Testis (tissue), 2 donors: ENCODE measurements at regions not wholly inside any gene's neighbourhood (a gene's known extent, or its start where the extent isn't known, plus 50 kb on each side); places are given as distances from the start of the nearest gene placed in this dataset.

Experiments
- DNase-seq: peaks from one replicate; pipeline ENCODE4 v3.0.0-alpha.2; 2019
- H3K27ac ChIP-seq, 2 donors: fragments of 200-600 bp; sonication (generic); one replicate each; pipeline ENCODE4 v1.5.1; 2019
- H3K27me3 ChIP-seq: fragments of 200-600 bp; sonication (generic); one replicate; pipeline ENCODE4 v1.5.1; 2019
- H3K36me3 ChIP-seq: fragments of 200-600 bp; sonication (generic); one replicate; pipeline ENCODE4 v1.5.1; 2017; ENCODE audit warnings: low read depth; ENCODE audit errors: missing control alignments
- H3K4me1 ChIP-seq: fragments of 200-600 bp; sonication (generic); one replicate; pipeline ENCODE4 v1.5.1; 2019
- H3K4me3 ChIP-seq, 2 donors: fragments of 200-600 bp; sonication (generic); one replicate each; pipeline ENCODE4 v1.5.1; 2017 to 2019
- H3K9me3 ChIP-seq: fragments of 200-600 bp; sonication (generic); one replicate; pipeline ENCODE4 v1.5.1; 2017
- POLR2A ChIP-seq: fragments of 450-650 bp; IDR thresholded peaks from one replicate; pipeline ENCODE4 v1.6.1; 2017; ENCODE audit warnings: antibody characterized with exemption, mild to moderate bottlenecking, moderate library complexity
- WGBS, 2 donors: methylation state at CpG; one replicate each; pipeline ENCODE4 v1.1.5; 2018; 5-methylcytosine and 5-hydroxymethylcytosine counted together
- intact Hi-C: fragments of 100-400 bp; cut with DNase I; formaldehyde crosslinking; loops from one replicate; pipeline ENCODE4 v1.15.1; 2023; ENCODE audit warnings: low total_unique reads
- TF ChIP-seq, protein P1 (sequence below), 3 experiments: fragments of 450-650 bp in 2 of 3; fragments of 200-600 bp in 1 of 3; sonication (generic) in 1 of 3; IDR thresholded peaks; one replicate each; pipeline ENCODE4 v1.5.1; 2016 to 2019; ENCODE audit warnings: antibody characterized with exemption in 3 of 3, mild to moderate bottlenecking in 2 of 3, moderate library complexity in 1 of 3

GRCh38 chr11:127247261-127247851, 246.8 kb upstream of the KIRREL3 start:
- TF ChIP-seq POLR2A, result no peak
- TF ChIP-seq, protein P1, sequence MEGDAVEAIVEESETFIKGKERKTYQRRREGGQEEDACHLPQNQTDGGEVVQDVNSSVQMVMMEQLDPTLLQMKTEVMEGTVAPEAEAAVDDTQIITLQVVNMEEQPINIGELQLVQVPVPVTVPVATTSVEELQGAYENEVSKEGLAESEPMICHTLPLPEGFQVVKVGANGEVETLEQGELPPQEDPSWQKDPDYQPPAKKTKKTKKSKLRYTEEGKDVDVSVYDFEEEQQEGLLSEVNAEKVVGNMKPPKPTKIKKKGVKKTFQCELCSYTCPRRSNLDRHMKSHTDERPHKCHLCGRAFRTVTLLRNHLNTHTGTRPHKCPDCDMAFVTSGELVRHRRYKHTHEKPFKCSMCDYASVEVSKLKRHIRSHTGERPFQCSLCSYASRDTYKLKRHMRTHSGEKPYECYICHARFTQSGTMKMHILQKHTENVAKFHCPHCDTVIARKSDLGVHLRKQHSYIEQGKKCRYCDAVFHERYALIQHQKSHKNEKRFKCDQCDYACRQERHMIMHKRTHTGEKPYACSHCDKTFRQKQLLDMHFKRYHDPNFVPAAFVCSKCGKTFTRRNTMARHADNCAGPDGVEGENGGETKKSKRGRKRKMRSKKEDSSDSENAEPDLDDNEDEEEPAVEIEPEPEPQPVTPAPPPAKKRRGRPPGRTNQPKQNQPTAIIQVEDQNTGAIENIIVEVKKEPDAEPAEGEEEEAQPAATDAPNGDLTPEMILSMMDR (IDR thresholded peaks at IDR 0.05), result no peak
- no peak overlapping the region for H3K27ac ChIP-seq
- H3K36me3 ChIP-seq, result no peaks in the 10 kb centered on the region
- H3K27me3 ChIP-seq, result no peaks in the 10 kb centered on the region
- 74 to 80% methylated on average over 7 of the region's 7 CpGs for WGBS, 2 donors
- intact Hi-C loops, result no loop called here
- no peaks in the 10 kb centered on the region for H3K4me1 ChIP-seq
- no peaks in the 10 kb centered on the region for H3K9me3 ChIP-seq
- no peak overlapping the region for H3K4me3 ChIP-seq
- DNase-seq, result no peak

- no peaks in the 10 kb centered on the region for H3K4me1 ChIP-seq
- H3K27ac ChIP-seq, result no peak overlapping the region
- TF ChIP-seq, protein P1 (IDR thresholded peaks at IDR 0.05), result no peak
- no peak for TF ChIP-seq POLR2A
- no peaks in the 10 kb centered on the region for H3K36me3 ChIP-seq
- H3K4me3 ChIP-seq, result no peak overlapping the region
- intact Hi-C loops, result no loop called here
- no peaks in the 10 kb centered on the region for H3K9me3 ChIP-seq
- no peaks in the 10 kb centered on the region for H3K27me3 ChIP-seq
- WGBS, 2 donors, result 53 to 80% methylated on average over 2 of the region's 2 CpGs
- DNase-seq, result no peak
Observed at GRCh38 chr11:127242676-127243075, 242.1 kb upstream of the KIRREL3 start.

GRCh38 chr11:127238321-127238720, 237.8 kb upstream of the KIRREL3 start:
- intact Hi-C loops, result no loop called here

GRCh38 chr11:127236776-127237175, 236.2 kb upstream of the KIRREL3 start:
- Histone ChIP-seq H3K4me1 (no peaks in the 10 kb centered on the region), H3K4me3 (no peak overlapping the region), H3K27ac (no peak overlapping the region), H3K9me3 (no peaks in the 10 kb centered on the region), H3K27me3 (no peaks in the 10 kb centered on the region), H3K36me3 (no peaks in the 10 kb centered on the region)
- WGBS, 2 donors, result 78 to 81% methylated on average over 1 of the region's 1 CpG
- intact Hi-C loops, result no loop called here
- DNase-seq, result no peak
- TF ChIP-seq, protein P1 (IDR thresholded peaks at IDR 0.05), result no peak
- TF ChIP-seq POLR2A, result no peak

More at GRCh38 chr11:127238321-127238720, 237.8 kb upstream of the KIRREL3 start:
- TF ChIP-seq, protein P1 (IDR thresholded peaks at IDR 0.05), result no peak
- no peak for TF ChIP-seq POLR2A
- Histone ChIP-seq H3K4me1 (no peaks in the 10 kb centered on the region), H3K27me3 (no peaks in the 10 kb centered on the region), H3K9me3 (no peaks in the 10 kb centered on the region), H3K27ac (no peak overlapping the region), H3K36me3 (no peaks in the 10 kb centered on the region), H3K4me3 (no peak overlapping the region)
- DNase-seq, result no peak
- 90 to 95% methylated on average over 4 of the region's 4 CpGs for WGBS, 2 donors

DNA sequence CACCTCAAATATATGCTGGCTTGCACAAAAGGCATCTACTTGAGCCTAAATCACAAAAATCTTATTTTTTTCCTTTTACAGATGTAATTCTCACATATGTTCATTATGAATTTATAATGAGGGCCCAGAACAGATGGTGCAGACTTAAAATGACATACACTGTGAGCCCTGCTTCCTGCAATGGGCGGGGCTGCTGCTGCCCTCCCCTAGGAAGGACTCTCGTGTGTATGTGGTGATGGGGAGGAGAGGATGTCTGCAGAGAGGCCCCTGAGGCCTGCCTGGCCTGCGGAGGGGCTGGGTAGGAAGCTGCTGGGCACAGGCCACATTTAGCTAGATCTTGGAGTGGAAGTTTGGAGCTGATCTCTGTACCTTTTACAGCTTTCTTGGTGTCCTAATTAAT, 233.4 kb upstream of the KIRREL3 start:
- Histone ChIP-seq H3K36me3 (no peaks in the 10 kb centered on the region), H3K4me3 (no peak overlapping the region), H3K9me3 (no peaks in the 10 kb centered on the region), H3K4me1 (no peaks in the 10 kb centered on the region), H3K27ac (no peak overlapping the region), H3K27me3 (no peaks in the 10 kb centered on the region)
- WGBS, 2 donors, result 53 to 71% methylated on average over 3 of the region's 3 CpGs
- no peak for TF ChIP-seq POLR2A
- TF ChIP-seq, protein P1 (IDR thresholded peaks at IDR 0.05), result no peak
- DNase-seq, result no peak
- intact Hi-C loops, result no loop called here
